PC-9 (cell line): ENCODE measurements at regions not wholly inside any gene's neighbourhood (a gene's known extent, or its start where the extent isn't known, plus 50 kb on each side); places are given as distances from the start of the nearest gene placed in this dataset.

Experiments used
- BruUV-seq: library from RNA; stranded (reverse); fragments of 400-500 nt; replicated peaks from 2 replicates; lab custom pipeline; 2021; lab: Mats Ljungman, UMichigan
- CTCF ChIA-PET: fragments of 300-600 bp; sonication (Branson Sonifier 250); formaldehyde crosslinking; loops from one replicate; lab custom pipeline; 2022; ENCODE audit warnings: antibody characterized with exemption; lab: Charles Lee
- POLR2A ChIA-PET: fragments of 300-600 bp; sonication (Branson Sonifier 250); formaldehyde crosslinking; loops from one replicate; lab custom pipeline; 2022; ENCODE audit warnings: antibody characterized with exemption; ENCODE audit not compliant: unreplicated experiment; lab: Charles Lee
- DNase-seq, 2 experiments: peaks; one replicate each; pipeline versions ENCODE4 v3.0.0 to v3.0.0-alpha.2; 2015 to 2022; ENCODE audit warnings: mixed read lengths in 1 of 2
- H2AFZ ChIP-seq: fragments of 200-600 bp; sonication (generic); 2 replicates; pipeline ENCODE4 v1.8.1; 2017; ENCODE audit warnings: antibody characterized with exemption
- H3F3A ChIP-seq: fragments of 200-600 bp; sonication (generic); 2 replicates; pipeline ENCODE4 v1.8.1; 2017; ENCODE audit warnings: antibody characterized with exemption, mild to moderate bottlenecking, low read depth; ENCODE audit not compliant: insufficient read depth
- H3K27ac ChIP-seq: fragments of 200-600 bp; sonication (generic); 2 replicates; pipeline ENCODE4 v1.6.1; 2016; ENCODE audit warnings: mixed run types
- H3K27me3 ChIP-seq: fragments of 200-600 bp; sonication (generic); 2 replicates; pipeline ENCODE4 v1.6.1; 2016; ENCODE audit warnings: low read depth, mixed run types; ENCODE audit not compliant: insufficient read depth
- H3K36me3 ChIP-seq: fragments of 200-600 bp; sonication (generic); 2 replicates; pipeline ENCODE4 v1.6.1; 2016; ENCODE audit warnings: low read depth, mixed run types
- H3K4me1 ChIP-seq: fragments of 200-600 bp; sonication (generic); replicated peaks from 2 replicates; pipeline ENCODE4 v1.6.1; 2016; ENCODE audit warnings: mixed run types; ENCODE audit not compliant: insufficient read depth
- H3K4me2 ChIP-seq: fragments of 200-600 bp; sonication (generic); 2 replicates; pipeline ENCODE4 v1.6.1; 2017; ENCODE audit warnings: mixed run types
- H3K4me3 ChIP-seq: fragments of 200-600 bp; sonication (generic); 2 replicates; pipeline ENCODE4 v1.6.1; 2016; ENCODE audit warnings: mixed run types
- H3K79me2 ChIP-seq: fragments of 200-600 bp; sonication (generic); 2 replicates; pipeline ENCODE4 v1.6.1; 2017; ENCODE audit warnings: low read depth, mixed run types
- H3K9me2 ChIP-seq: fragments of 200-600 bp; sonication (generic); 2 replicates; pipeline ENCODE4 v1.8.1; 2017; ENCODE audit warnings: mild to moderate bottlenecking; ENCODE audit not compliant: insufficient read depth
- H3K9me3 ChIP-seq: fragments of 200-600 bp; sonication (generic); 2 replicates; pipeline ENCODE4 v1.8.1; 2016; ENCODE audit warnings: low read depth; ENCODE audit not compliant: insufficient read depth
- H4K20me1 ChIP-seq: fragments of 200-600 bp; sonication (generic); 2 replicates; pipeline ENCODE4 v1.8.1; 2017; ENCODE audit not compliant: insufficient read depth
- CTCF ChIP-seq: fragments of 200-600 bp; sonication (generic); conservative IDR thresholded peaks from 2 replicates; pipeline ENCODE4 v1.6.1; 2017; ENCODE audit warnings: mixed run types, antibody characterized with exemption, mild to moderate bottlenecking, moderate library complexity
- EZH2 ChIP-seq: fragments of 200-600 bp; sonication (generic); IDR thresholded peaks from 2 replicates; pipeline ENCODE4 v1.8.0; 2017; ENCODE audit warnings: antibody characterized with exemption, low read depth
- intact Hi-C: fragments of 100-400 bp; cut with micrococcal nuclease; formaldehyde crosslinking; loops from one replicate; pipeline ENCODE4 v1.10.0; 2022; ENCODE audit not compliant: unreplicated experiment

DNA sequence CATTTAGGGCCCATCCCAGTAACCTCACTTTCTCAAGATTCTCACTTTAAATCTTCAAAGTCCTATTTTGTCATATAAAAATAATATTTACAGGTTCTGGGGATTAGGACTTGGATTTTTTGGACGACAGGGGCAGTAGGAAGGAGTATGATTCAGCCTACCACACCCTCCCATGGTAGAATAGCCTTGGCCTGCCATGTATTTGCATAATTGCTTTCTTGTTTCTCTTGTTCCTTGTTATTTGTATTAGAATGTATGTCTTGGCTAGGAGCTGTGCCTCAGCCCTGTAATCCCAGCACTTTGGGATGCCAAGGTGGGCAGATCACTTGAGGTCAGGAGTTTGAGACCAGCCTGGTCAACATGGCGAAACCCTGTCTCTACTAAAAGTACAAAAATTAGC is 92.5 kb downstream of the ELAPOR2 start:
- Histone ChIP-seq H3K4me3 (no peak overlapping the region), H3K9me2 (no peaks in the 10 kb centered on the region), H4K20me1 (no peaks in the 10 kb centered on the region), H2AFZ (no peak overlapping the region), H3K9me3 (no peaks in the 10 kb centered on the region), H3K79me2 (no peaks in the 10 kb centered on the region), H3K27me3 (no peaks in the 10 kb centered on the region), H3F3A (no peaks in the 10 kb centered on the region), H3K4me2 (no peak overlapping the region), H3K27ac (no peak overlapping the region), H3K36me3 (no peaks in the 10 kb centered on the region), H3K4me1 (no peaks in the 10 kb centered on the region)
- intact Hi-C loops: no loop called here
- ChIA-PET POLR2A (no interaction called here), CTCF (no interaction called here)
- DNase-seq: no peak
- BruUV-seq: no TSS peak
- TF ChIP-seq EZH2: no peak
- no peak for TF ChIP-seq CTCF

- no peak overlapping the region for H2AFZ ChIP-seq
- no peaks in the 10 kb centered on the region for H3K4me1 ChIP-seq
- no peaks in the 10 kb centered on the region for H4K20me1 ChIP-seq
- no peak overlapping the region for H3K4me3 ChIP-seq
- no peaks in the 10 kb centered on the region for H3K79me2 ChIP-seq
- ChIA-PET CTCF (no interaction called here), POLR2A (no interaction called here)
- DNase-seq: no peak
- no TSS peak for BruUV-seq
- H3K9me3 ChIP-seq: no peaks in the 10 kb centered on the region
- H3F3A ChIP-seq: no peaks in the 10 kb centered on the region
- H3K27ac ChIP-seq: no peak overlapping the region
- no peak for TF ChIP-seq EZH2
- no peak for TF ChIP-seq CTCF
- H3K4me2 ChIP-seq: no peak overlapping the region
- intact Hi-C loops: no loop called here
- no peaks in the 10 kb centered on the region for H3K27me3 ChIP-seq
- no peaks in the 10 kb centered on the region for H3K9me2 ChIP-seq
- H3K36me3 ChIP-seq: no peaks in the 10 kb centered on the region
These were observed 93.7 kb downstream of the ELAPOR2 start for GRCh38 chr7:86965727-86966120.

- Histone ChIP-seq H2AFZ (no peak overlapping the region), H3K9me2 (no peaks in the 10 kb centered on the region), H4K20me1 (no peaks in the 10 kb centered on the region), H3K79me2 (no peaks in the 10 kb centered on the region), H3K9me3 (no peaks in the 10 kb centered on the region), H3K27me3 (no peaks in the 10 kb centered on the region), H3K27ac (no peak overlapping the region), H3K4me2 (no peak overlapping the region), H3F3A (no peaks in the 10 kb centered on the region), H3K36me3 (no peaks in the 10 kb centered on the region), H3K4me1 (no peaks in the 10 kb centered on the region), H3K4me3 (no peak overlapping the region)
- ChIA-PET CTCF (no interaction called here), POLR2A (no interaction called here)
- no peak for DNase-seq
- TF ChIP-seq CTCF (no peak), EZH2 (no peak)
- intact Hi-C loops: no loop called here
- BruUV-seq: no TSS peak
These were observed 94.3 kb downstream of the ELAPOR2 start for GRCh38 chr7:86964973-86965726.
